ENCODE measurements at regions not wholly inside any gene's neighbourhood (a gene's known extent, or its start where the extent isn't known, plus 50 kb on each side); places are given as distances from the start of the nearest gene placed in this dataset.

DNA sequence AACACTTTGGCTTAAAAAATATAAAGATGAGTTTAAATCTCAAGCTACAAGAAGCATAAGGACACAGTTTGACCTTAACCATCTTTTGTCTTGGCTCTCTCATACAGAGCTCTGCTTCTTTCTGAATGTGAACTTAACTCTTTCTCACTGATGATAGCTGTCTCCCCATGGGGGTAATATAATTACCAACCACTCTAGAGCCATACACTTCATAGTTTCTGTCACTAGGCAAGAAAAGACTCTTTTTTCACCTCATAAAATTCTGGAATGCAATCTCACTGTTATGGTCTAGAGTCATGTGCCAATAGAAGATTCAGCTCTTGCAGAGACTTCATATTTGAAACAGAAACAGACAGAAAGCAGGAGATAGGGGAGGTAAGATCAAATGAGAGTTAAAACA is 481.7 kb upstream of the AGA start:
- ChIA-PET RAD21 (ENCODE audit: unreplicated experiment) (no interaction called here), POLR2A (no interaction called here), CTCF (interaction anchor here (0.6 kb wide), 1 partner anchor 849 kb away, joined by 3 read pairs; no protein-coding TSS in a partner anchor), SMC1A (ENCODE audit: uncharacterized antibody, unreplicated experiment) (no interaction called here)
- no peak overlapping the region for H2AFZ ChIP-seq (ENCODE audit: control insufficient read depth, low read depth, low read length)
- intact Hi-C loops (cut with micrococcal nuclease; ENCODE audit: unreplicated experiment): no loop called here
- no peaks in the 10 kb centered on the region for H4K20me1 ChIP-seq (ENCODE audit: control insufficient read depth, insufficient read depth)
- no TSS peak for BruUV-seq (replicated peaks)
- H3K36me3 ChIP-seq (ENCODE audit: control insufficient read depth in 2 of 2, insufficient read depth in 2 of 2, low read length in 1 of 2): no peaks in the 10 kb centered on the region
- H3K27ac ChIP-seq (ENCODE audit: control insufficient read depth, insufficient read depth): no peak overlapping the region
- no peak for TF ChIP-seq ZNF592 (IDR thresholded peaks at IDR 0.05)
- TF ChIP-seq SMARCA5 (IDR thresholded peaks at IDR 0.05): no peak
- no peak for TF ChIP-seq RFX5 (IDR thresholded peaks at IDR 0.05; ENCODE audit: low read depth, low read length)
- H3K79me2 ChIP-seq (ENCODE audit: control insufficient read depth, insufficient read depth, low read length): no peaks in the 10 kb centered on the region
- no peak for ATAC-seq
- no peaks in the 10 kb centered on the region for H3K9me3 ChIP-seq (replicated peaks; ENCODE audit: control insufficient read depth, insufficient read depth, low read length)
- no peak overlapping the region for H3K9ac ChIP-seq (ENCODE audit: control insufficient read depth, insufficient read depth, low read length)
- H3K4me2 ChIP-seq (ENCODE audit: control insufficient read depth, insufficient read depth): no peak overlapping the region
- H3K4me1 ChIP-seq (ENCODE audit: control insufficient read depth, insufficient read depth, low read length): no peaks in the 10 kb centered on the region
- in situ Hi-C loops (cut with MboI): no loop called here
- no peak overlapping the region for H3K4me3 ChIP-seq
- no peak for DNase-seq (ENCODE audit: low read depth, low spot score)
- FAIRE-seq: no peak
- no peaks in the 10 kb centered on the region for H3K27me3 ChIP-seq (replicated peaks in 1 of 2; ENCODE audit: control insufficient read depth in 2 of 2, insufficient read depth in 2 of 2, low read length in 1 of 2)

- Histone ChIP-seq H3K4me3 (no peak overlapping the region), H3K36me3 (ENCODE audit: control insufficient read depth in 2 of 2, insufficient read depth in 2 of 2, low read length in 1 of 2) (no peaks in the 10 kb centered on the region), H3K79me2 (ENCODE audit: control insufficient read depth, insufficient read depth, low read length) (no peaks in the 10 kb centered on the region), H2AFZ (ENCODE audit: control insufficient read depth, low read depth, low read length) (no peak overlapping the region), H3K27me3 (replicated peaks in 1 of 2; ENCODE audit: control insufficient read depth in 2 of 2, insufficient read depth in 2 of 2, low read length in 1 of 2) (no peaks in the 10 kb centered on the region), H3K27ac (ENCODE audit: control insufficient read depth, insufficient read depth) (no peak overlapping the region), H3K9ac (ENCODE audit: control insufficient read depth, insufficient read depth, low read length) (no peak overlapping the region), H3K4me2 (ENCODE audit: control insufficient read depth, insufficient read depth) (no peak overlapping the region), H3K9me3 (replicated peaks; ENCODE audit: control insufficient read depth, insufficient read depth, low read length) (no peaks in the 10 kb centered on the region), H3K4me1 (ENCODE audit: control insufficient read depth, insufficient read depth, low read length) (no peaks in the 10 kb centered on the region), H4K20me1 (ENCODE audit: control insufficient read depth, insufficient read depth) (no peaks in the 10 kb centered on the region)
- ChIA-PET RAD21 (ENCODE audit: unreplicated experiment) (no interaction called here), POLR2A (no interaction called here), CTCF (no interaction called here), SMC1A (ENCODE audit: uncharacterized antibody, unreplicated experiment) (interaction anchor here (0.6 to 1.0 kb wide), 2 partner anchors 859 to 909 kb away, joined by 3 to 4 read pairs; no protein-coding TSS in a partner anchor)
- in situ Hi-C loops (cut with MboI): no loop called here
- intact Hi-C loops (cut with micrococcal nuclease; ENCODE audit: unreplicated experiment): no loop called here
- WGBS (ENCODE audit: insufficient coverage, insufficient replicate concordance, low lambda C conversion rate, missing lambda C conversion rate): 43% methylated on average over 5 of the region's 5 CpGs
- no peak for ATAC-seq
- no TSS peak for BruUV-seq (replicated peaks)
- no peak for DNase-seq (ENCODE audit: low read depth, low spot score)
- FAIRE-seq: no peak
- TF ChIP-seq ELK1 (IDR thresholded peaks at IDR 0.05; ENCODE audit: low read depth, low read length): no peak
- TF ChIP-seq POLR2AphosphoS5 (IDR thresholded peaks at IDR 0.05; ENCODE audit: low read length): no peak
- no peak for TF ChIP-seq HCFC1 (IDR thresholded peaks at IDR 0.05; ENCODE audit: low read length)
- no peak for TF ChIP-seq ZNF687 (IDR thresholded peaks at IDR 0.05)
- TF ChIP-seq ZNF274 (IDR thresholded peaks at IDR 0.05; ENCODE audit: insufficient read depth, insufficient read length): no peak
- no peak for TF ChIP-seq JUNB (IDR thresholded peaks at IDR 0.05)
- no peak for TF ChIP-seq NR2C1 (IDR thresholded peaks at IDR 0.05)
- TF ChIP-seq MEF2A (IDR thresholded peaks at IDR 0.05; ENCODE audit: insufficient read depth, low read depth, low read length): no peak
Observed at GRCh38 chr4:177937041-177937440, 494.8 kb upstream of the AGA start.

Data from GM12878 (cell line).